DMS 273 (cell line): ENCODE measurements at regions not wholly inside any gene's neighbourhood (a gene's known extent, or its start where the extent isn't known, plus 50 kb on each side); places are given as distances from the start of the nearest gene placed in this dataset.

Source experiments
- DNase-seq: peaks from one replicate; lab custom pipeline; 2025; ENCODE audit not compliant: unreplicated experiment; lab: John Stamatoyannopoulos, UW

GRCh38 chr9:88037285-88037845 lies 63.0 kb upstream of the CDK20 start:
- DNase-seq: no peak

GRCh38 chr9:88034964-88035363 lies 60.6 kb upstream of the CDK20 start:
- no peak for DNase-seq

- DNase-seq: no peak
These were observed 59.0 kb upstream of the CDK20 start for GRCh38 chr9:88033359-88033702.

GRCh38 chr9:88028338-88028737 lies 54.0 kb upstream of the CDK20 start:
- no peak for DNase-seq

- DNase-seq: no peak
These were observed 51.8 kb upstream of the CDK20 start for GRCh38 chr9:88026118-88026479.

- no peak for DNase-seq
These were observed 51.2 kb upstream of the CDK20 start for GRCh38 chr9:88025411-88026117.

GRCh38 chr9:88024896-88025295 lies 50.6 kb upstream of the CDK20 start:
- no peak for DNase-seq
